ENCODE measurements at regions not wholly inside any gene's neighbourhood (a gene's known extent, or its start where the extent isn't known, plus 50 kb on each side); places are given as distances from the start of the nearest gene placed in this dataset.

- no peak for DNase-seq (ENCODE audit: low read depth)
- no peak overlapping the region for H3K4me3 ChIP-seq (ENCODE audit: low read depth, low read length)
- TF ChIP-seq CTCF (IDR thresholded peaks at IDR 0.05; ENCODE audit: control insufficient read depth, extremely low read depth, insufficient read depth), result no peak
Observed at GRCh38 chr4:10342866-10343265, 114.4 kb downstream of the ZNF518B start.

GRCh38 chr4:10336471-10336870 is 120.8 kb downstream of the ZNF518B start:
- TF ChIP-seq CTCF (IDR thresholded peaks at IDR 0.05; ENCODE audit: control insufficient read depth, extremely low read depth, insufficient read depth), result no peak
- no peak overlapping the region for H3K4me3 ChIP-seq (ENCODE audit: low read depth, low read length)
- no peak for DNase-seq (ENCODE audit: low read depth)

GRCh38 chr4:10335050-10335449 is 122.2 kb downstream of the ZNF518B start:
- no peak for TF ChIP-seq CTCF (IDR thresholded peaks at IDR 0.05; ENCODE audit: control insufficient read depth, extremely low read depth, insufficient read depth)
- DNase-seq (ENCODE audit: low read depth), result no peak
- no peak overlapping the region for H3K4me3 ChIP-seq (ENCODE audit: low read depth, low read length)

GRCh38 chr4:10334506-10335028 is 122.7 kb downstream of the ZNF518B start:
- TF ChIP-seq CTCF (IDR thresholded peaks at IDR 0.05; ENCODE audit: control insufficient read depth, extremely low read depth, insufficient read depth), result no peak
- H3K4me3 ChIP-seq (ENCODE audit: low read depth, low read length), result no peak overlapping the region
- no peak for DNase-seq (ENCODE audit: low read depth)

- no peak overlapping the region for H3K4me3 ChIP-seq (ENCODE audit: low read depth, low read length)
- no peak for DNase-seq (ENCODE audit: low read depth)
- TF ChIP-seq CTCF (IDR thresholded peaks at IDR 0.05; ENCODE audit: control insufficient read depth, extremely low read depth, insufficient read depth), result no peak
Observed at GRCh38 chr4:10333942-10334341, 123.3 kb downstream of the ZNF518B start.

- H3K4me3 ChIP-seq (ENCODE audit: low read depth, low read length), result no peak overlapping the region
- no peak for TF ChIP-seq CTCF (IDR thresholded peaks at IDR 0.05; ENCODE audit: control insufficient read depth, extremely low read depth, insufficient read depth)
- DNase-seq (ENCODE audit: low read depth), result no peak
Observed at GRCh38 chr4:10326075-10326474, 131.2 kb downstream of the ZNF518B start.

GRCh38 chr4:10321931-10322330 is 135.3 kb downstream of the ZNF518B start:
- no peak for DNase-seq (ENCODE audit: low read depth)
- no peak overlapping the region for H3K4me3 ChIP-seq (ENCODE audit: low read depth, low read length)
- TF ChIP-seq CTCF (IDR thresholded peaks at IDR 0.05; ENCODE audit: control insufficient read depth, extremely low read depth, insufficient read depth), result no peak

All from LNCaP clone FGC (cell line).